Brain microvascular endothelial cell (primary cell): ENCODE measurements at regions not wholly inside any gene's neighbourhood (a gene's known extent, or its start where the extent isn't known, plus 50 kb on each side); places are given as distances from the start of the nearest gene placed in this dataset.

Experiments
- DNase-seq: peaks from one replicate; pipeline ENCODE4 v3.0.0-alpha.2; 2020
- H3K27ac ChIP-seq: fragments of 250-450 bp; sonication (Bioruptor Pico); 2 replicates; pipeline ENCODE4 v1.5.1; 2020; ENCODE audit warnings: mild to moderate bottlenecking, moderate library complexity
- H3K27me3 ChIP-seq: fragments of 250-450 bp; sonication (Bioruptor Pico); replicated peaks from 2 replicates; pipeline ENCODE4 v1.5.1; 2020; ENCODE audit warnings: mild to moderate bottlenecking
- H3K36me3 ChIP-seq: fragments of 250-450 bp; sonication (Bioruptor Pico); replicated peaks from 2 replicates; pipeline ENCODE4 v1.5.1; 2020; ENCODE audit warnings: mild to moderate bottlenecking
- H3K4me3 ChIP-seq: 2 replicates; pipeline ENCODE4 v1.5.1; 2011; ENCODE audit warnings: low read depth, mild to moderate bottlenecking, control low read depth, low read length, moderate library complexity
- in situ Hi-C: cut with HindIII; loops from 2 replicates; pipeline ENCODE4 v1.10.0; 2017; ENCODE audit warnings: low sequenced_read_pairs, low pct_ligation_motif_present
- TF ChIP-seq, protein P1 (sequence below): IDR thresholded peaks from 2 replicates; pipeline ENCODE4 v1.5.1; 2011; ENCODE audit warnings: low read depth, mild to moderate bottlenecking, moderate library complexity, low read length, control low read depth, inconsistent platforms; ENCODE audit errors: missing control alignments

DNA sequence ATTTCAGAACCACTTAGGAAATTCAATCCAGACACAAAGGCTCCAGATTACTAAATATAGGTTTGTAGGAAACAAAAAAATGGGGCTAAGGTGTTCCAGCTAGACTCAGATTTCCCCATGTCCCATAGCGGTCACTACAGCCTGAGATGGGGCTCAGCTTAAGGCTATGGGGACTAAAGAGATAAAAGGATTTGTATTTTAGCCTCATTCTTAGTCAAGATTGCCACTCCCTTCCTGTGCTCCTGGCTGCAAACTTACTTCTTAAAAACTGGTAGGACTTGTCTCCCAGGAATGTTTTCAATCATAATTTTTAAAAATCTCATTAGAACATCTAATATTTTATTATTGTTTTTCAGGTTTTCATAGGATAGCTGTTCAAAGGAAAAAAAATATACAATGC is 253.8 kb upstream of the DAB2 start:
- TF ChIP-seq, protein P1, sequence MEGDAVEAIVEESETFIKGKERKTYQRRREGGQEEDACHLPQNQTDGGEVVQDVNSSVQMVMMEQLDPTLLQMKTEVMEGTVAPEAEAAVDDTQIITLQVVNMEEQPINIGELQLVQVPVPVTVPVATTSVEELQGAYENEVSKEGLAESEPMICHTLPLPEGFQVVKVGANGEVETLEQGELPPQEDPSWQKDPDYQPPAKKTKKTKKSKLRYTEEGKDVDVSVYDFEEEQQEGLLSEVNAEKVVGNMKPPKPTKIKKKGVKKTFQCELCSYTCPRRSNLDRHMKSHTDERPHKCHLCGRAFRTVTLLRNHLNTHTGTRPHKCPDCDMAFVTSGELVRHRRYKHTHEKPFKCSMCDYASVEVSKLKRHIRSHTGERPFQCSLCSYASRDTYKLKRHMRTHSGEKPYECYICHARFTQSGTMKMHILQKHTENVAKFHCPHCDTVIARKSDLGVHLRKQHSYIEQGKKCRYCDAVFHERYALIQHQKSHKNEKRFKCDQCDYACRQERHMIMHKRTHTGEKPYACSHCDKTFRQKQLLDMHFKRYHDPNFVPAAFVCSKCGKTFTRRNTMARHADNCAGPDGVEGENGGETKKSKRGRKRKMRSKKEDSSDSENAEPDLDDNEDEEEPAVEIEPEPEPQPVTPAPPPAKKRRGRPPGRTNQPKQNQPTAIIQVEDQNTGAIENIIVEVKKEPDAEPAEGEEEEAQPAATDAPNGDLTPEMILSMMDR, result no peak
- in situ Hi-C loops, result no loop called here
- Histone ChIP-seq H3K36me3 (no peaks in the 10 kb centered on the region), H3K27ac (no peak overlapping the region), H3K27me3 (no peaks in the 10 kb centered on the region), H3K4me3 (no peak overlapping the region)
- DNase-seq, result no peak

DNA sequence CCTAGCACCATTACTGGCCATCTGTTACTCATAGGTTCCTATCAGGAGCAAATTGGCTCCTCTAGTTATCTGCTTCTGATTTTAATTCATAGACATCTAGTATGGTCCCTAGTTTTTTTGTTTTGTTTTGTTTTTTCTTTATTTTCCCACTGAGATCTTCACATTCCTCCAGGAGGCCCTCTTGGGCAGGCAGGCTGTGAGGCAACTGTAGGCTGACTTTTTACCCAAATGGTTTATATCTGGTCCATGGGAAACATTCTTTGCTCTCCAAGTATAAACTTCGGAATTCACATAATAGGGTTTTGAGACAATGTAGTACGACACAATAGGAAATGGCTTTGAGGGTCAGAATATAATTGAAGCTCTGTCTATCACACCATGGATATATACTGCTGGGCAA is 250.9 kb upstream of the DAB2 start:
- Histone ChIP-seq H3K4me3 (no peak overlapping the region), H3K27me3 (no peaks in the 10 kb centered on the region), H3K27ac (no peak overlapping the region), H3K36me3 (no peaks in the 10 kb centered on the region)
- in situ Hi-C loops, result no loop called here
- no peak for DNase-seq
- TF ChIP-seq, protein P1, result no peak

DNA sequence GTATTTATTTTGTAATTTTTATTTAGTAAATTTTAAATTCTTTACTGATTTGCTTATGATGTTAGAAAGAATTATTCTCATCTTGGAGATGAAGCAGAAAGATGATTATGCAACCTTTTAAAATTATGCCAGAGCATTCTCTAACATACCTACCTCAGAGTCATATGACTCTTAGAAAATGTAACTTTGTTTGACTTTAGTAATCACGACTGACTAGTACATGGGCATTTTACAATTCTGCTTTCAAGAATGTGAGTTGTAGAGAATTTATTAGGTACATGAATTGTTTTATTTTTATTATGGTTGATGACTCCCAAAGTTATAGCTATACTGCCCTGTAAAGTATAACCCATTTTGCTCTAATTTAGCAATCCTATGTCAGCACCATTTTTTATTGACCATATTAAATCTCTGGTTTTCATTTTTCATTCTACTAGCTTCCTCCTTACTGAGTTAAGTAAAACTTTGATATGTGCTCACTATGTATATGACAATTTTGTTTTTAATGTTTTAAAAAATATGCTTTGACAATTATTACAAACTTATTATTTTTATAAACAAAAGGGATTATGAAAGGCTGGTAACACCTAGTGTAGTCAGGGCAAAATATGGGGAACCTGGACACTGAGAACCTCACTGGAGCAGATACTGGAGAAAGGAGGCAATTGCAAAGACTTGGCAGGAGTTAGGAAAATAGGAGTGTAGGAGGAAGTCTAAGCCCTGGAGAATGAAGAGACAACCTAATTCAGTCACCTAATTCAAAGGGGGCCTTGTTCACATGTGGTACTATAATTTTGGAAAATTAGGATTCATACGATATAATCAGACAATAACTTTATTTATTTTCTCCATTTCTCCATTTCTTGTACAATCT is 249.7 kb upstream of the DAB2 start:
- no peaks in the 10 kb centered on the region for H3K27me3 ChIP-seq
- DNase-seq, result no peak
- no peaks in the 10 kb centered on the region for H3K36me3 ChIP-seq
- H3K27ac ChIP-seq, result no peak overlapping the region
- H3K4me3 ChIP-seq, result no peak overlapping the region
- in situ Hi-C loops, result no loop called here
- TF ChIP-seq, protein P1, result no peak

DNA sequence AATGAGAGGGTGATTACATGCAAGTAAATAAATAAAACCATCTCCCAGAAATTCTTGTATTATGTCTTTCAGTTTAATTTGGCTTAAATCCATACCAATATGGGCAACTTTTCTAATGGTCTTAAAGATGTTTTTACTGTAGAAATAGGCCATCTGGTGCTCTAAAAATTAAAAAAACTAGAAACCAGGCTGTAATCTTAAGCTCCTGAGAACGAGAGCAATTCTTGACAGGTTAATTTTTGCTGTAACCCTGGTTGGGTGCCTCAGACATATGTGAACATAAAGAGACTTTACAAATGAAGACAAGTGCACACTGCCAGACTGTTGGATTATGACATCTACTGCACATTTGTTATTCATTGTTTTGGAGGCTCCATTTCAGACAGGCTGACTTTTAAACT is 246.8 kb upstream of the DAB2 start:
- no peak for DNase-seq
- H3K27me3 ChIP-seq, result no peaks in the 10 kb centered on the region
- no peak overlapping the region for H3K27ac ChIP-seq
- in situ Hi-C loops, result no loop called here
- H3K4me3 ChIP-seq, result no peak overlapping the region
- H3K36me3 ChIP-seq, result no peaks in the 10 kb centered on the region
- TF ChIP-seq, protein P1, result no peak

DNA sequence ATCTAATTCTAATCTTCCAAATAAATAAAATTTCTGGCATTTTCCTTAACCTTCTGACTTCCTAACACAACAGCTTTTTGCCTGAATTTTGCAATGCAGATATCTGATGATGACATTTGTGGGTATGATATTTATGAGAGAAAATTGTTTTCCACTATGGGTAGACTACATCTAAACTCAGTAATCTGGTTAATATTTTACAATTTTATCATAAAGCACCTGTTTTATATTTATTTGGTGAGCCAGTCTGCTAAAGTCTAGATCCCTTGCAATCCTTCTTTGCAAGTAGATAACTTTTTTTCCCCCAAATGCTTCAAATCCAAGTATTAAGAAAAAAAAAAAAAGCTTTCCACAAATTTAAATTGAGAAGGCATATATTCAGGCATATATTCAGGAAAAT is 246.2 kb upstream of the DAB2 start:
- no peak overlapping the region for H3K27ac ChIP-seq
- no peak for DNase-seq
- H3K36me3 ChIP-seq, result no peaks in the 10 kb centered on the region
- H3K4me3 ChIP-seq, result no peak overlapping the region
- H3K27me3 ChIP-seq, result no peaks in the 10 kb centered on the region
- TF ChIP-seq, protein P1, result no peak
- in situ Hi-C loops, result no loop called here

DNA sequence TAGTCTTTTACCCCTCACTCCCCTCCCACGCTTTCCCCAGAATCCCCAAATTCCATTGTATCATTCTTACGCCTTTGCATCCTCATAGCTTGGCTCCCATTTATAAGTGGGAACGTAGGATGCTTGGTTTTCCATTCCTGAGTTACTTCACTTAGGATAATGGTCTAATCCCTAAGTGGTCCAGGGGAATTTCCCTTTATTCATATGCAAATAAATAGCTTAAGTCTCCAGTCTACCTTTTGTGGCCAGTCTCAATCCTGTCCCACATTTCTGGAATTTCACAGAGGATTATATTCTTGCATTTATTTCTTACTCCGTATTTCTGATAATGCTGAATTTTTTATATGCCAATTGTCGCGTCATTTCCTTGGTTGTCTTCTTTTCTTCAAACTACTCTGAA is 245.6 kb upstream of the DAB2 start:
- no peak overlapping the region for H3K4me3 ChIP-seq
- in situ Hi-C loops, result no loop called here
- TF ChIP-seq, protein P1, result no peak
- no peaks in the 10 kb centered on the region for H3K27me3 ChIP-seq
- H3K36me3 ChIP-seq, result no peaks in the 10 kb centered on the region
- no peak for DNase-seq
- no peak overlapping the region for H3K27ac ChIP-seq
